HepG2 (cell line): ENCODE measurements at regions not wholly inside any gene's neighbourhood (a gene's known extent, or its start where the extent isn't known, plus 50 kb on each side); places are given as distances from the start of the nearest gene placed in this dataset.

Experiments used
- ATAC-seq: fragments of 200-7000 bp; cut with Tn5 transposase; 3 replicates; pipeline ENCODE4 v1.9.1; 2020; ENCODE audit warnings: mild to moderate bottlenecking, moderate library complexity
- BruUV-seq: library from RNA; stranded (reverse); fragments of 400-500 nt; replicated peaks from 2 replicates; lab custom pipeline; 2021; lab: Mats Ljungman, UMichigan
- CTCF ChIA-PET: fragments of 300-600 bp; formaldehyde crosslinking; extraction: SDS; loops from one replicate; lab custom pipeline; 2021; ENCODE audit warnings: low total read pairs, inconsistent platforms, low intra/inter-chr PET ratio; lab: Yijun Ruan, JAX
- POLR2A ChIA-PET: fragments of 350-600 bp; sonication (Branson Sonifier 250); formaldehyde crosslinking; loops from one replicate; lab custom pipeline; 2020; ENCODE audit warnings: antibody characterized with exemption, inconsistent platforms; lab: Yijun Ruan, JAX
- DNase-seq: peaks from one replicate; pipeline ENCODE4 v3.0.0-alpha.2; 2015; ENCODE audit warnings: low spot score
- FAIRE-seq: peaks from 3 replicates; lab custom pipeline; 2011; peaks lifted over from hg19 to GRCh38; lab: Jason Lieb, UNC
- H2AFZ ChIP-seq: one replicate; pipeline ENCODE4 v1.6.1; 2011; ENCODE audit warnings: low read length, inconsistent platforms
- H3K27ac ChIP-seq: fragments of 300-600 bp; 3 replicates; pipeline ENCODE4 v1.8.0; 2011; ENCODE audit warnings: mixed run types, mild to moderate bottlenecking, mixed read lengths, low read length, inconsistent platforms; ENCODE audit not compliant: insufficient read depth; ENCODE audit errors: extremely low read length
- H3K27me3 ChIP-seq, 2 experiments: fragments of 200-600 bp in 1 of 2; 2 replicates in 1 of 2; 3 replicates in 1 of 2; pipeline versions ENCODE4 v1.6.0 to v1.8.0; 2011; ENCODE audit warnings: low read length in 2 of 2, mild to moderate bottlenecking in 2 of 2, moderate library complexity in 2 of 2, inconsistent platforms in 1 of 2; ENCODE audit not compliant: insufficient read depth in 2 of 2, control insufficient read depth in 1 of 2
- H3K36me3 ChIP-seq, 2 experiments: fragments of 200-600 bp in 1 of 2; replicated peaks in 1 of 2; 2 replicates in 1 of 2; 3 replicates in 1 of 2; pipeline versions ENCODE4 v1.5.1 to v1.8.0; 2011; ENCODE audit warnings: low read length in 2 of 2, inconsistent platforms in 1 of 2; ENCODE audit not compliant: insufficient read depth in 2 of 2, control insufficient read depth in 1 of 2
- H3K4me1 ChIP-seq: 2 replicates; pipeline ENCODE4 v1.5.1; 2012; ENCODE audit warnings: low read length, inconsistent platforms; ENCODE audit not compliant: insufficient read depth
- H3K4me2 ChIP-seq: 2 replicates; pipeline ENCODE4 v1.6.0; 2011; ENCODE audit warnings: low read depth, low read length, inconsistent platforms
- H3K4me3 ChIP-seq, 3 experiments: fragments of 200-600 bp in 1 of 3; sonication (generic), shearing (Covaris generic) in 1 of 3; replicated peaks in 1 of 3; 2 replicates each; pipeline ENCODE4 v1.5.1; 2011 to 2016; ENCODE audit warnings: low read length in 3 of 3, inconsistent platforms in 2 of 3, low read depth in 2 of 3, mild to moderate bottlenecking in 2 of 3, control low read depth in 1 of 3, mixed read lengths in 1 of 3; ENCODE audit not compliant: insufficient read depth in 1 of 3
- H3K79me2 ChIP-seq: one replicate; pipeline ENCODE4 v1.6.1; 2011; ENCODE audit warnings: low read length, inconsistent platforms; ENCODE audit not compliant: insufficient read depth
- H3K9ac ChIP-seq: 2 replicates; pipeline ENCODE4 v1.6.0; 2011; ENCODE audit warnings: mild to moderate bottlenecking, low read depth, low read length, inconsistent platforms; ENCODE audit not compliant: insufficient read depth
- H3K9me3 ChIP-seq: 2 replicates; pipeline ENCODE4 v1.5.1; 2012; ENCODE audit warnings: mild to moderate bottlenecking, low read length
- H4K20me1 ChIP-seq: 2 replicates; pipeline ENCODE4 v1.6.0; 2011; ENCODE audit warnings: inconsistent platforms, mild to moderate bottlenecking, low read length, moderate library complexity; ENCODE audit not compliant: insufficient read depth
- ATRX ChIP-seq: sonication (generic); formaldehyde crosslinking; IDR thresholded peaks from 2 replicates; pipeline ENCODE4 v1.4.0; 2020; ENCODE audit warnings: missing genetic modification reagents, borderline replicate concordance
- BCL6 ChIP-seq: IDR thresholded peaks from 2 replicates; pipeline ENCODE4 v1.6.1; 2016; ENCODE audit warnings: missing genetic modification reagents, missing compliant biosample characterization
- HNRNPUL1 ChIP-seq: fragments of 200-400 bp; formaldehyde crosslinking; IDR thresholded peaks from 2 replicates; pipeline ENCODE4 v1.6.1; 2017; ENCODE audit warnings: low read depth, mild to moderate bottlenecking, low read length, moderate library complexity
- MED8 ChIP-seq: sonication (generic); formaldehyde crosslinking; IDR thresholded peaks from 2 replicates; pipeline ENCODE4 v1.8.1; 2023; ENCODE audit warnings: mild to moderate bottlenecking, missing genetic modification reagents; ENCODE audit not compliant: insufficient replicate concordance
- TSC22D2 ChIP-seq: sonication (generic); formaldehyde crosslinking; IDR thresholded peaks from 2 replicates; pipeline ENCODE4 v1.5.1; 2020; ENCODE audit warnings: missing genetic modification reagents, mild to moderate bottlenecking, borderline replicate concordance
- ZNF234 ChIP-seq: sonication (generic); formaldehyde crosslinking; conservative IDR thresholded peaks from 2 replicates; pipeline ENCODE4 v1.5.1; 2020; ENCODE audit warnings: mild to moderate bottlenecking, missing genetic modification reagents
- ZNF569 ChIP-seq: sonication (generic); formaldehyde crosslinking; IDR thresholded peaks from 2 replicates; pipeline ENCODE4 v1.5.0; 2020; ENCODE audit warnings: mild to moderate bottlenecking, missing genetic modification reagents, moderate library complexity, borderline replicate concordance
- ZNF652 ChIP-seq: IDR thresholded peaks from 2 replicates; pipeline ENCODE4 v1.6.1; 2016; ENCODE audit warnings: low read depth, borderline replicate concordance
- ZNF83 ChIP-seq: sonication (generic); formaldehyde crosslinking; IDR thresholded peaks from 2 replicates; pipeline ENCODE4 v1.4.0; 2020; ENCODE audit warnings: missing genetic modification reagents, mild to moderate bottlenecking, borderline replicate concordance
- ZSCAN20 ChIP-seq: sonication (generic); formaldehyde crosslinking; IDR thresholded peaks from 2 replicates; pipeline ENCODE4 v1.4.0; 2020; ENCODE audit warnings: missing genetic modification reagents, mild to moderate bottlenecking, borderline replicate concordance
- WGBS: methylation state at CpG from one replicate; pipeline ENCODE4 v1.1.6; 2017; ENCODE audit warnings: low lambda C conversion rate; 5-methylcytosine and 5-hydroxymethylcytosine counted together
- in situ Hi-C: cut with HindIII; loops from 2 replicates; pipeline ENCODE4 v1.10.0; 2017; ENCODE audit warnings: low pct_unique_long_range_greater_than_20kb; ENCODE audit not compliant: extremely low pct_ligation_motif_present
- intact Hi-C: fragments of 100-400 bp; cut with micrococcal nuclease; formaldehyde crosslinking; loops from one replicate; pipeline ENCODE4 v1.10.0; 2022; ENCODE audit not compliant: unreplicated experiment
- TF ChIP-seq, protein P1 (sequence below): sonication (generic); formaldehyde crosslinking; IDR thresholded peaks from 2 replicates; pipeline ENCODE4 v1.4.0; 2020; ENCODE audit warnings: mild to moderate bottlenecking, low read depth, missing genetic modification reagents
- TF ChIP-seq, protein P2 (sequence below): sonication (generic); formaldehyde crosslinking; IDR thresholded peaks from 2 replicates; pipeline ENCODE4 v1.4.0; 2020; ENCODE audit warnings: missing genetic modification reagents
- TF ChIP-seq, protein P3 (sequence below): sonication (generic); formaldehyde crosslinking; IDR thresholded peaks from 2 replicates; pipeline ENCODE4 v1.4.0; 2020; ENCODE audit warnings: missing genetic modification reagents, mild to moderate bottlenecking, borderline replicate concordance

DNA sequence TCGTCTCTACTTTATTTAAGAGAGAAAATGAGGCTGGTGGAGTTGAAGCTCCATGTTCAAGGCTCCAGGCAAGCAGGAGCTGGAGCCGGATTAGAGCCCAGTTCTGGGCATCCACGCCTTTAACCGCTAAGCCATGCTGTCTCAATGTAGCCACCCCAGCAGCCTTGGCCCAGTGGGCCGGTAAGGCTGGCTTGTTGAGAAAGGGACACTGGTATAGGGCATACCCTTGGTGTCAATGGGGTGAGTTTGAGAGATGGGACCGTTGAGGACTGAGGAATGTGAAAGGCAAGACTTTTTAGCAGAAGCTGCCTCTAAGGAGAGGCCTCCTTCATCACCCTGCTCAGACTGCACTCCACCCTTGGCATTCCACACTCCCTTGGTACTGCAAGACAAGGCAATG lies 147.4 kb downstream of the CYLD start:
- DNase-seq = no peak
- in situ Hi-C loops = loop anchor here (25.0 kb wide), 1 partner anchor 873 kb away; no protein-coding TSS in a partner anchor
- Histone ChIP-seq H3K4me1 (no peaks in the 10 kb centered on the region), H3K27ac (no peak overlapping the region), H3K27me3 (peaks cover 0 to 7% of the 10 kb centered on the region in 2 experiments; a peak in 3 of 5 replicates), H3K9me3 (no peaks in the 10 kb centered on the region), H3K36me3 (no peaks in the 10 kb centered on the region), H3K9ac (no peak overlapping the region), H2AFZ (no peak overlapping the region), H3K4me2 (no peak overlapping the region), H4K20me1 (no peaks in the 10 kb centered on the region), H3K4me3 (no peak overlapping the region), H3K79me2 (no peaks in the 10 kb centered on the region)
- WGBS = 39% methylated on average over 5 of the region's 6 CpGs
- ChIA-PET CTCF (no interaction called here), POLR2A (no interaction called here)
- BruUV-seq = no TSS peak
- no peak for FAIRE-seq
- intact Hi-C loops = no loop called here
- ATAC-seq = no peak
- TF ChIP-seq ZSCAN20 (CRISPR knock-in tag) (no peak), BCL6 (CRISPR knock-in tag) (no peak), ZNF652 (CRISPR knock-in tag) (no peak), ATRX (CRISPR knock-in tag) (no peak), MED8 (CRISPR knock-in tag) (no peak), ZNF234 (CRISPR knock-in tag) (no peak), ZNF83 (CRISPR knock-in tag) (no peak), HNRNPUL1 (no peak), ZNF569 (CRISPR knock-in tag) (no peak), TSC22D2 (CRISPR knock-in tag) (no peak)
- TF ChIP-seq, protein P1, sequence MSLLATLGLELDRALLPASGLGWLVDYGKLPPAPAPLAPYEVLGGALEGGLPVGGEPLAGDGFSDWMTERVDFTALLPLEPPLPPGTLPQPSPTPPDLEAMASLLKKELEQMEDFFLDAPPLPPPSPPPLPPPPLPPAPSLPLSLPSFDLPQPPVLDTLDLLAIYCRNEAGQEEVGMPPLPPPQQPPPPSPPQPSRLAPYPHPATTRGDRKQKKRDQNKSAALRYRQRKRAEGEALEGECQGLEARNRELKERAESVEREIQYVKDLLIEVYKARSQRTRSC (CRISPR knock-in tag) = no peak
- TF ChIP-seq, protein P2, sequence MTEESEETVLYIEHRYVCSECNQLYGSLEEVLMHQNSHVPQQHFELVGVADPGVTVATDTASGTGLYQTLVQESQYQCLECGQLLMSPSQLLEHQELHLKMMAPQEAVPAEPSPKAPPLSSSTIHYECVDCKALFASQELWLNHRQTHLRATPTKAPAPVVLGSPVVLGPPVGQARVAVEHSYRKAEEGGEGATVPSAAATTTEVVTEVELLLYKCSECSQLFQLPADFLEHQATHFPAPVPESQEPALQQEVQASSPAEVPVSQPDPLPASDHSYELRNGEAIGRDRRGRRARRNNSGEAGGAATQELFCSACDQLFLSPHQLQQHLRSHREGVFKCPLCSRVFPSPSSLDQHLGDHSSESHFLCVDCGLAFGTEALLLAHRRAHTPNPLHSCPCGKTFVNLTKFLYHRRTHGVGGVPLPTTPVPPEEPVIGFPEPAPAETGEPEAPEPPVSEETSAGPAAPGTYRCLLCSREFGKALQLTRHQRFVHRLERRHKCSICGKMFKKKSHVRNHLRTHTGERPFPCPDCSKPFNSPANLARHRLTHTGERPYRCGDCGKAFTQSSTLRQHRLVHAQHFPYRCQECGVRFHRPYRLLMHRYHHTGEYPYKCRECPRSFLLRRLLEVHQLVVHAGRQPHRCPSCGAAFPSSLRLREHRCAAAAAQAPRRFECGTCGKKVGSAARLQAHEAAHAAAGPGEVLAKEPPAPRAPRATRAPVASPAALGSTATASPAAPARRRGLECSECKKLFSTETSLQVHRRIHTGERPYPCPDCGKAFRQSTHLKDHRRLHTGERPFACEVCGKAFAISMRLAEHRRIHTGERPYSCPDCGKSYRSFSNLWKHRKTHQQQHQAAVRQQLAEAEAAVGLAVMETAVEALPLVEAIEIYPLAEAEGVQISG (CRISPR knock-in tag) = no peak
- TF ChIP-seq, protein P3, sequence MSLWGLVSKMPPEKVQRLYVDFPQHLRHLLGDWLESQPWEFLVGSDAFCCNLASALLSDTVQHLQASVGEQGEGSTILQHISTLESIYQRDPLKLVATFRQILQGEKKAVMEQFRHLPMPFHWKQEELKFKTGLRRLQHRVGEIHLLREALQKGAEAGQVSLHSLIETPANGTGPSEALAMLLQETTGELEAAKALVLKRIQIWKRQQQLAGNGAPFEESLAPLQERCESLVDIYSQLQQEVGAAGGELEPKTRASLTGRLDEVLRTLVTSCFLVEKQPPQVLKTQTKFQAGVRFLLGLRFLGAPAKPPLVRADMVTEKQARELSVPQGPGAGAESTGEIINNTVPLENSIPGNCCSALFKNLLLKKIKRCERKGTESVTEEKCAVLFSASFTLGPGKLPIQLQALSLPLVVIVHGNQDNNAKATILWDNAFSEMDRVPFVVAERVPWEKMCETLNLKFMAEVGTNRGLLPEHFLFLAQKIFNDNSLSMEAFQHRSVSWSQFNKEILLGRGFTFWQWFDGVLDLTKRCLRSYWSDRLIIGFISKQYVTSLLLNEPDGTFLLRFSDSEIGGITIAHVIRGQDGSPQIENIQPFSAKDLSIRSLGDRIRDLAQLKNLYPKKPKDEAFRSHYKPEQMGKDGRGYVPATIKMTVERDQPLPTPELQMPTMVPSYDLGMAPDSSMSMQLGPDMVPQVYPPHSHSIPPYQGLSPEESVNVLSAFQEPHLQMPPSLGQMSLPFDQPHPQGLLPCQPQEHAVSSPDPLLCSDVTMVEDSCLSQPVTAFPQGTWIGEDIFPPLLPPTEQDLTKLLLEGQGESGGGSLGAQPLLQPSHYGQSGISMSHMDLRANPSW = no peak
